HG03521 (cell line): ENCODE measurements at regions not wholly inside any gene's neighbourhood (a gene's known extent, or its start where the extent isn't known, plus 50 kb on each side); places are given as distances from the start of the nearest gene placed in this dataset.

Experiments
- ATAC-seq: cut with Tn5 transposase; IDR thresholded peaks from one replicate; pipeline ENCODE4 v1.9.1; 2021; ENCODE audit warnings: mild to moderate bottlenecking, moderate library complexity; ENCODE audit not compliant: unreplicated experiment

DNA sequence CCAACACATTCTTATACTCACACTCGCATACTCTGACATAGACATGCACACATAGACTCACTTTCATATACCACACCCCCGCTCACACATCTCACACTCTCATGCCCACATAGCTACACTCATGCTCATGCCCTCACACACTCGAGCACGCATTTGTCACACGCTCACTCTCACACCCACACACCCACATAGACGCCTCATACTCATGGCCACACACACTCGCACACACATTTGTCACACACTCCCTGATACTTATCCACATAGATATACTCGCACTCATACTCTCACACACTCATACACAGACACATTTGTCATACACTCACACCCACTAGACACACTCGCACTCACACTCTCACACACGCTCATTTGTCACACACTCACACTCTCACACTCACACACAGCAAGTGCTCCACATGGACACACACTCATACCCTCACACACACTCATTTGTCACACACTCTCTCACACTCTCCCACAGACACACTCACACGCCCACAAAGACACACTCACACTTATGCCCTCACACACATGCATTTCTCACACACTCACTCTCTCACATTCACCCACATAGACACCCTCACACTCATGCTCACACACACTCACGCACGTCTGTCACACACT is 50.9 kb downstream of the TNP1 start:
- no peak for ATAC-seq

DNA sequence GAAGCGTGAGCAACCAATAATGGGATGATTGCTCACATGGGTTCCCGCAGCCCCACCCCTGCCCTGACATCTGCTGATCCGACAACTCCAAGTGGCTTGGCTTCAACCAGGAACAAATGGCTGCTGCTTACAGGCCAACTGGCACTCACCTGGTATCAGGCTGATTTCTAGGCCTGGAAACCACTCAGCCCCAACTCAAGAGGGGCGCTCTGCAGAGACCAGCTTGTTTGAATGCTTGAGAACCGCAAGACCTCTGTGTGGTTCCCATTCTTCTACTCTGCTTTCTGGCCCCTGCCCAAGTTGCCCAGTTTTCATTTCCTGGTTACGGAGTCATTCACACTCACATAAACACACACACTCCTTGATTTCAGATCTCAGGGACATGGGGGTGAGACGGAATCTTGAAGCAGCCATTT is 52.0 kb downstream of the TNP1 start:
- no peak for ATAC-seq

GRCh38 chr2:216804357-216805350 is 55.2 kb downstream of the TNP1 start:
- no peak for ATAC-seq

DNA sequence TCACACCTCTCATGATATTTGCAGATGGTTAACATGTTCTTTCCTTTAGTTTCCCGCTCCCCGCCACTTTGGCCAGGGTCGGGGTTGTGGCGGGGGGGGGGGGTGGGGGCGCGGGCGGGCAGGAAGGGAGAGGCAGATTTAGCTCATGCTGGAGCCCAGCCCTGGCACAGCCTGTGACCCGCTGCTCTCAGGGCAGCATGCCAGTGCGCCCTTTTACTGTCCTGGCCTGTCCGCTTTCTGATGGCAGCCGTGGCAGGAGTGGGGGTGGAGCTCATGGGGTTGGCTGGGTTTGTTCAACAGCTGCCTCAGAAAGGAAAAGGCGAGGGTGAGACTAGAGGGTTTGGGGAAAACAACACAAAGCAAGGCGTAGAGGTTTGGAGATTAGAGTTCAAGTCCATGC is 56.1 kb downstream of the TNP1 start:
- ATAC-seq, result no peak

GRCh38 chr2:216802516-216803215 is 57.2 kb downstream of the TNP1 start:
- ATAC-seq, result no peak

DNA sequence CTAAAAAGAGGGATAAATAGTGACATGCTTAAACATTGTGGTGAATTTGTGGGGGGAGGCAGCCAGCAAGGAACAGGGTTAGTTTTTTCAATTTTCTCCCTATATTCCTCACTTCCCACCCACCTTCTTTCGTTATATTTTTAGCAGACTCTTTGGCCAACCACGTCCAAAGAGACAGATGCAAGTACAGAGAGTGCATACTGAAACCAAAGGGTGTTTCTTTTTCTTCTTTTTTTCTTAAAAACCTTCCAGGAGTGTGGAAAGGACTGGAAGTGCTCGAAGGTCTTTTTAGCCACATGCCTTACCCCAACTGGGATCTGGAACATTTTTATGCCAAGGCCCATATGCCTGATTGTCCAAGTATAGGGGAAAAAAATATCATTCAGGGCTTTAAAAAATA is 59.0 kb downstream of the TNP1 start:
- no peak for ATAC-seq

DNA sequence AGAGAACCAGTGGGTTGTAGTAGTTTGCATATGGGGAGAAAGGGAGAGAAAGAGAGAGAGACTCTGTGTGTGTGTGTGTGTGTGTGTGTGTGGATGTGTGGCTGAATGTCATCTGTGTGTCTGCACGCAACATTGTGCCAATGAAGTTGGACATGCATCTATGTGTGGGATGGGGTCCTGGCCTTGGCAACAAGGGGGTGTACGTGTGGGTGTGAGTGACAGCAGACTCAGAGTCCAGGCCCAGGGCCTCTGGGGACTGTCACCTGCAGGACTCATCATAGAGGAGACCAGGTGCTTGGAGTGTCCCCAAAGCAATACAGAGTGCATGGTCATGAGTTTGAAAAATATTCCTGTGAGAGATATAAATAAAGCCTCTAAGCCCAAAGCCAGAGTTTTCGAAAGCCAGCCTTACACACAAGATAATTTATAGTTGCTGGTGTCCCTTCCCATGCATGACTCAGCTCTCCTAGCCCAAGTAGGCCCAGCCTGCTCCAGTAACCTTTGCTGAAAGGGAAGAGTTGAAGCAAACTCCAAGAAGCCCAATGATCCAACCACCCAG is 59.9 kb downstream of the TNP1 start:
- ATAC-seq, result no peak

DNA sequence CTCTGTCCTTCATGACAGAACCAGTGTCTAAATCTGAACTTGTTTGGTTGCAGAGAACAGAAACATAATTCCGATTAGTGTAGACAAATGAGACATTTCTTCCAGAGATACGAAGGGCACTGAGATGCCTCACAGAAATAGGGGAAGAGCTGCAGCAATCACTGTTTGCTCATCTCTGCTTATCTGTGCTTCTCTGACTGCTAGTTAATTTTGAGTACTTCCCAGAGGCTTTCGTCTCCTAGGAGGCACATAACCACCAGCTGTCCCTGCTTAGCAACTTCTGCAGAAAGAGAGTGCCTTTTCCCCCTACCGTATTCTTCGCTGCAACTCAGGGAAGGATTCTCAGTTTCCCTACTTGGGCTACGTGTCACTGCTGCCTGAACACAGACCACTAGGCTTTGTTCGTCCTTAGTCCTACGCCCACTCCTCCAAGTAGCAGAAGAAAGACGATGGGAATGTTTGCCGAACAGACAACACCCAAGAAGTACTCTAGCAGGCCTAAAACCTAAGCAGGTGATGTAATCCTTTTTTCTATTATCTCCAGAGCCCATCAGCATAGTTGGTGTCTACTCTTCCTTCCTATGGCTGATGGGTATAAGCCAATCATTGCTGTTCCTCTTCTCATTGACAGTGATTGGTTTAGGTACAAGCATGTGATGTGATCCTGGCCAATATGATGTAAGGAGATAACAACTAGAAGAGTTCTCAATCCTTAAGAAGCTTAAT is 63.6 kb downstream of the TNP1 start:
- no peak for ATAC-seq

DNA sequence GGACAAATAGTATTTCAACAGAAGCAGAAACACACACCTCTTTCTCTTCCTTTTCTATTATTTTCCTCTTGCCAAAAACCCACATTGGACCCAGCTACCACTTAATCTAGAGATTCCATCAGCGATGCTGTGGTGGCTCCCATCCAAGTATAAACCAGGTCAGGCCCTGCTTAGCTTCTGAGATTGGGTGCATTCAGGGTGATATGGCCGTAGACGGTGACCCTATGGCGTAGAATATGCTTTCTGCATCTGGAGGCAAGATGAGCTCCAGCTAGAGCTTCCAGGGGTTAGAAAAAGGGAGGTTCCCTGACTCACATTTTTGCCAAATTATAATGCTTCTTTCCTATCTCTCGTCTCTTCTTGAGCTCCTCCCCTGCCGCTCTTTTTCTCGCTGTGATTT is 66.5 kb downstream of the TNP1 start:
- ATAC-seq, result no peak

DNA sequence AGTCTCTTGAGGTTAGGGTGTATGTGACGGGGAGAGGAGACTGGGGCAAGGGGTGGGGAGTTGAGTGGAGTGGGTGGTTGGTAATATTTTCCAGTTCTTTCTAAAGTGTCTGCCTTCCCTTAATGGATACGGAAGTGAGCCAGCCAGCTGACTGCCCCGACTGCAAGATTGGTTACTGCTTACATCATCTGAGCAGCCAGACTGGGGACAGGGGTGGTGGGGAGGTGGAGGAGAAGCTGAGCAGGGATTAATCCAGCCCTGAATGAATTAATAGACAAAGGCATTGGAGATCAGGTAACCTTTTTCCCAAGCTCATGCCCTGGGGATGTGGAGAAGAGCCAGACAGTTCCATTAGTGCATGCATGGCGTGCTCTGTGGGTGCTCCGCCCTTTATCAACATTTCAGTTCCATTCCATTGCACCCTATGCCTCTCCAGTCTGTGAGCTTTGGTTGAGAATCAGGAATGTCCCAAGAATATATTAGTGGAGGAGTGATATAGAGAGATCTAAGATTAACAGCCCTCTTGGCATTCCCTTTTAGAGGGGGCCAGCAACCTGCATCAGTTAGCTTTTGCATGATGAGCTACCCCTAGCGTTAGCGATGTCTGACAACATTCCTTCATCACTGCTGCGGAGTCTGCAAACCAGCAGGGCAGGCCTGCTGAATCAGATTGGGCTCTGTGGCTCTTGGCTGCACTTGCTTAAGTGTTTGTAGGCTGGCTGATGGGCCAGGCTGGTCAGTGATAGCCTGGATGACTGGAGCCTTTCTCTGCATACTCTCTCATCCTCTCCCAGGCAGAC is 67.4 kb downstream of the TNP1 start:
- no peak for ATAC-seq

- ATAC-seq, result no peak
Observed at GRCh38 chr2:216791303-216791702, 68.6 kb downstream of the TNP1 start.

DNA sequence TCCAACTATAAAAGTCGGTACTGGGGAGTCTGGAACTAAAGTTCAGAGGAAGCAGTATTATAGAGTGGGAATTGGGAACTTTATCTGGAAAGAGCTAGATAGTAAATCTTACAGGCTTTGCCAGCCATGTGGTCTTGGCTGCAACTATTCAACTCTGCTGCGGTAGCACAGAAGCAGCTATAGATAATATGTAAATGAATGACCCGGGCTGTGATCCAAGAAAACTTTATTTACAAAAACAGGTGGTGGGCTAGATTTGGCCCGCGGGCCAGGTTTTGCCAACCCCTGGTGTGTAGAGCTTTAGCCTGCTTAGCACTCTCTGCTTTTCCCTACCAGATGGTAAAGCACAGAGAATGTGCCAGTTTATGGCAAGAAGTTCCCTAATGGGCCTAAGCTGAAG is 70.8 kb downstream of the TNP1 start:
- no peak for ATAC-seq

GRCh38 chr2:216787851-216788540 is 71.9 kb downstream of the TNP1 start:
- ATAC-seq, result no peak

DNA sequence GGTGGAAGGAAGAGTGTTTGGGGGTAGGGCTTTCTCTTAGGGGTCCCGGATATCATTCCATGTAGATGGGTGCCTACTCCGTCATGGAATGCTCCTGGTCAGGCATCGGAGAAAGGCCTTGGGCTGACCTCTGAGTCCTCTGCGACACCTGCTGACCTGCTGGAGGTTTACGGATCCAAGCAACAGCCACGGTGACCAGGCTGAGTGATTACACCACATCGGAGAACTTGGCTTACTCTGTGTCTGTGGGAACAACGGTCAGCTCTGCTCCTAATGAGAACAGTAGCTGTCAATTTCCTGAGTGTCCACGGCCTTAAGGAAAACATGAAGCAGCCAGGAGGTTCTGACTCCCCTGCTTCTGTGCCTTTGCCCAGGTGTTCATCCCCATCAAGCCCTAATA is 73.2 kb downstream of the TNP1 start:
- no peak for ATAC-seq

DNA sequence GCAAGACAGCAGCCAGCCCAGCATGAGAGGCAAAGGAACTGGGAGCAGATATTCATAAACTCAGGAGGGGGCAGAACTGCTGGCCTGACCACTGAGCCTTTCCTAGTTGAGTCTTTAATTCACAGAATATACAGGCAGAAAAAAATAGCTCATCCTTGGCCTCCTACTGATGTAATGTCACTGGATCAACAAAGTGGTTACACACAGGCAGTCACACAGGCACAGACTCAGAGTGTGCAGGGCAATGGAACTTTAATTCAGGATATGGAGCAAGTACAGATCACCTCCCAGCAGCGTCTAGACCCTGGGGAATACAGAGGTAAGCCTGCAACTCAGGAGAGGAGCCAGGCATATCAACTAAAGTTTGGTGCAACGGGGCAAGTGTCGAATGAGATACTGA is 75.4 kb downstream of the TNP1 start:
- ATAC-seq, result no peak

DNA sequence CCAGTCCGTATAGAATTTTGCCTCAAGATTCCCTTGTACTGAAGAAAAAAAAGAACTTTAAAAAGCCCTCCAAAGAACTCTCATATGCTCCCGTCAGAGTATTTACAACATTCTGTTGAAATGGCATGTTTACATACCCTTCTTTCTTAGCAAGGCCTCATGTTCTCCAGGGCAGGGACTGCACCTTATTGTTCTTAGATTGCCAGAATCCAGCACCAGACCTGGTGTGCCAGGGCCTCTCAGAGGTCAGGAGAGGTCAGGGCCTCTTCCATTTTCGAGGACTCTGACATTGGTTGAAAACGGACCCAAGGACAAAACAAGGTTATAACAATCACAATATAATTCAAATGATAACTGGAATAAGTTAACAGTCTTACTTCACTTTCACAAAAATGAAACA is 78.2 kb downstream of the TNP1 start:
- no peak for ATAC-seq

- no peak for ATAC-seq
Observed at GRCh38 chr2:216780843-216781242, 79.0 kb downstream of the TNP1 start.

GRCh38 chr2:216777637-216778273 is 82.1 kb downstream of the TNP1 start:
- ATAC-seq, result peak; percentile 92
